ENCODE measurements at regions not wholly inside any gene's neighbourhood (a gene's known extent, or its start where the extent isn't known, plus 50 kb on each side); places are given as distances from the start of the nearest gene placed in this dataset.

DNA sequence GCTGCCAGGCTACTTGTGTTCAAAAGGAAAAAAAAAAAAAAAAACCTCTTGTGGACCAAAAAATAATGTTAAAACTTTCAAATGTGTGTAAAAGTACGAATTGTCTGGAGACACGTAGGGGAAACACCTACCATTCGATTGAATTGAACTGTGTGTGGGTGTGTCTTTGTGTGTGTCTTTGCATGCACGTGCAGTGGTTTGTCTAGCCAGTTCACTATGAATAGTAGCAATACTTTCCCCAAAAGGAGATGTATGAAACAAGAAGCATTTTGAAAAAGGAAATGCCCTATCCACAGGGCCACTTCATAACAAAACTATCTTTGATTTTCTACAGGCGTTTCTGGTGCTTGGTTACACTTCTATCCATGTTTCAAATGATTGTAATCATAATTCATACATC, 186.8 kb downstream of the RPRM start (continued):
- TF ChIP-seq, protein P1, sequence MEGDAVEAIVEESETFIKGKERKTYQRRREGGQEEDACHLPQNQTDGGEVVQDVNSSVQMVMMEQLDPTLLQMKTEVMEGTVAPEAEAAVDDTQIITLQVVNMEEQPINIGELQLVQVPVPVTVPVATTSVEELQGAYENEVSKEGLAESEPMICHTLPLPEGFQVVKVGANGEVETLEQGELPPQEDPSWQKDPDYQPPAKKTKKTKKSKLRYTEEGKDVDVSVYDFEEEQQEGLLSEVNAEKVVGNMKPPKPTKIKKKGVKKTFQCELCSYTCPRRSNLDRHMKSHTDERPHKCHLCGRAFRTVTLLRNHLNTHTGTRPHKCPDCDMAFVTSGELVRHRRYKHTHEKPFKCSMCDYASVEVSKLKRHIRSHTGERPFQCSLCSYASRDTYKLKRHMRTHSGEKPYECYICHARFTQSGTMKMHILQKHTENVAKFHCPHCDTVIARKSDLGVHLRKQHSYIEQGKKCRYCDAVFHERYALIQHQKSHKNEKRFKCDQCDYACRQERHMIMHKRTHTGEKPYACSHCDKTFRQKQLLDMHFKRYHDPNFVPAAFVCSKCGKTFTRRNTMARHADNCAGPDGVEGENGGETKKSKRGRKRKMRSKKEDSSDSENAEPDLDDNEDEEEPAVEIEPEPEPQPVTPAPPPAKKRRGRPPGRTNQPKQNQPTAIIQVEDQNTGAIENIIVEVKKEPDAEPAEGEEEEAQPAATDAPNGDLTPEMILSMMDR (IDR thresholded peaks at IDR 0.05; ENCODE audit: low read depth, low read length, missing input control), result no peak
- TF ChIP-seq NR2F2 (IDR thresholded peaks at IDR 0.05) (no peak), GABPA (IDR thresholded peaks at IDR 0.05 in 1 of 2, conservative IDR thresholded peaks at IDR 0.05 in 1 of 2) (no peak), RAD21 (IDR thresholded peaks at IDR 0.05) (no peak), EGR1 (IDR thresholded peaks at IDR 0.05; ENCODE audit: low read depth in 2 of 2) (no peak), YY1 (IDR thresholded peaks at IDR 0.05) (no peak), JUND (IDR thresholded peaks at IDR 0.05) (no peak), FOXA2 (IDR thresholded peaks at IDR 0.05) (no peak)
- TF ChIP-seq, protein P2, sequence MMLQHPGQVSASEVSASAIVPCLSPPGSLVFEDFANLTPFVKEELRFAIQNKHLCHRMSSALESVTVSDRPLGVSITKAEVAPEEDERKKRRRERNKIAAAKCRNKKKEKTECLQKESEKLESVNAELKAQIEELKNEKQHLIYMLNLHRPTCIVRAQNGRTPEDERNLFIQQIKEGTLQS (IDR thresholded peaks at IDR 0.05), result no peak

DNA sequence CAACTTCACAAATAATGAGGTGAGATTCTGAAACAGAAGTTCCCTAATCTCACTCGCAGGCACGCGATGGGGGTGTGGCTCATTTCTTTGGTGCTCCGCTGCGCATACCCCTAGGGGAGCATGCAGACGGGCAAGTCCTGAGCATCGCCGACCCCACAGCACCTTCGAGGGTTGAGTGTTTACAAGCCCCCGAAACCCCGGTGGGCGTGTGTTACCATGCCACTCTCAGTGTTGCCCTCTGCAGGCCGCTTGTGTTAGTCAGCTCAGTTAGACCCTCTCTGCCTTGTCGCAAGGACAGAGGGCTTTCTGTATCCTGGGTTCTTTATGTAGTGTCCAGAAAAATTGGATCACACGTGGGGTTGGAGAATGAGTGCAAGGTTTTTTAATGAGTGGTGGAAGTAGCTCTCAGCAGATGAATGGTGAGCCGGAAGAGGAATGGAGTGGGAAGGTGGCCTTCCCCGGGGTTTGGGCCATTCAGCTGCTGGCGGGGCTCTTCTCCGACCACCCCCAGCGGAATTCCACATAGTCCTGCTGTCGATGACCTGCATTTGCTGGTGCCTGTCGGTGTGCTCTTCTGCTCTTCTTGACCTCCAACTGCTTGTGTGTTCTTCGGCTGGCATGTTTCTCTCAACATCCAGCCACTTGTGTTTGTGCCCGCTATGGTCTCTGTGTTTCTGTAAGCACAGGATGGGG, 191.3 kb downstream of the RPRM start:
- H3K27ac ChIP-seq (ENCODE audit: low read depth in 1 of 2, low read length in 2 of 2), result no peak overlapping the region
- H3K27me3 ChIP-seq (ENCODE audit: control insufficient read depth in 4 of 4, insufficient read depth in 4 of 4, low read length in 3 of 4), result no peaks in the 10 kb centered on the region
- 45% methylated on average over 24 of the region's 24 CpGs for WGBS
- no peaks in the 10 kb centered on the region for H3K36me3 ChIP-seq (ENCODE audit: control insufficient read depth in 4 of 4, insufficient read depth in 3 of 4, low read depth in 1 of 4, low read length in 3 of 4)
- H3K9me3 ChIP-seq (ENCODE audit: control insufficient read depth in 4 of 4, low read length in 3 of 4), result peaks cover 0 to 5% (median 2%) of the 10 kb centered on the region in 4 donors
- H3K9ac ChIP-seq (ENCODE audit: low read depth in 1 of 2, low read length in 2 of 2), result no peak overlapping the region
- H3K4me1 ChIP-seq (ENCODE audit: control insufficient read depth in 4 of 4, insufficient read depth in 4 of 4, low read length in 3 of 4), result no peaks in the 10 kb centered on the region
- TF ChIP-seq RXRA (IDR thresholded peaks at IDR 0.05), result no peak
- no peak for TF ChIP-seq FOXA2 (IDR thresholded peaks at IDR 0.05)
- no peak for TF ChIP-seq HNF4G (IDR thresholded peaks at IDR 0.05)
- TF ChIP-seq GABPA (IDR thresholded peaks at IDR 0.05 in 1 of 2, conservative IDR thresholded peaks at IDR 0.05 in 1 of 2), result no peak
- TF ChIP-seq EGR1 (IDR thresholded peaks at IDR 0.05; ENCODE audit: low read depth in 2 of 2), result no peak
- no peak for TF ChIP-seq JUND (IDR thresholded peaks at IDR 0.05)
- TF ChIP-seq NR2F2 (IDR thresholded peaks at IDR 0.05), result no peak
- no peak for TF ChIP-seq YY1 (IDR thresholded peaks at IDR 0.05)
- no peak for TF ChIP-seq RAD21 (IDR thresholded peaks at IDR 0.05)
- TF ChIP-seq, protein P3, sequence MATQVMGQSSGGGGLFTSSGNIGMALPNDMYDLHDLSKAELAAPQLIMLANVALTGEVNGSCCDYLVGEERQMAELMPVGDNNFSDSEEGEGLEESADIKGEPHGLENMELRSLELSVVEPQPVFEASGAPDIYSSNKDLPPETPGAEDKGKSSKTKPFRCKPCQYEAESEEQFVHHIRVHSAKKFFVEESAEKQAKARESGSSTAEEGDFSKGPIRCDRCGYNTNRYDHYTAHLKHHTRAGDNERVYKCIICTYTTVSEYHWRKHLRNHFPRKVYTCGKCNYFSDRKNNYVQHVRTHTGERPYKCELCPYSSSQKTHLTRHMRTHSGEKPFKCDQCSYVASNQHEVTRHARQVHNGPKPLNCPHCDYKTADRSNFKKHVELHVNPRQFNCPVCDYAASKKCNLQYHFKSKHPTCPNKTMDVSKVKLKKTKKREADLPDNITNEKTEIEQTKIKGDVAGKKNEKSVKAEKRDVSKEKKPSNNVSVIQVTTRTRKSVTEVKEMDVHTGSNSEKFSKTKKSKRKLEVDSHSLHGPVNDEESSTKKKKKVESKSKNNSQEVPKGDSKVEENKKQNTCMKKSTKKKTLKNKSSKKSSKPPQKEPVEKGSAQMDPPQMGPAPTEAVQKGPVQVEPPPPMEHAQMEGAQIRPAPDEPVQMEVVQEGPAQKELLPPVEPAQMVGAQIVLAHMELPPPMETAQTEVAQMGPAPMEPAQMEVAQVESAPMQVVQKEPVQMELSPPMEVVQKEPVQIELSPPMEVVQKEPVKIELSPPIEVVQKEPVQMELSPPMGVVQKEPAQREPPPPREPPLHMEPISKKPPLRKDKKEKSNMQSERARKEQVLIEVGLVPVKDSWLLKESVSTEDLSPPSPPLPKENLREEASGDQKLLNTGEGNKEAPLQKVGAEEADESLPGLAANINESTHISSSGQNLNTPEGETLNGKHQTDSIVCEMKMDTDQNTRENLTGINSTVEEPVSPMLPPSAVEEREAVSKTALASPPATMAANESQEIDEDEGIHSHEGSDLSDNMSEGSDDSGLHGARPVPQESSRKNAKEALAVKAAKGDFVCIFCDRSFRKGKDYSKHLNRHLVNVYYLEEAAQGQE (IDR thresholded peaks at IDR 0.05), result no peak
- H3K4me3 ChIP-seq (ENCODE audit: low read depth in 1 of 3, low read length in 3 of 3), result no peak overlapping the region
- no peak for DNase-seq (ENCODE audit: low spot score)

- Histone ChIP-seq H3K27ac (ENCODE audit: low read depth in 1 of 2, low read length in 2 of 2) (no peak overlapping the region), H3K36me3 (ENCODE audit: control insufficient read depth in 4 of 4, insufficient read depth in 3 of 4, low read depth in 1 of 4, low read length in 3 of 4) (no peaks in the 10 kb centered on the region), H3K9ac (ENCODE audit: low read depth in 1 of 2, low read length in 2 of 2) (no peak overlapping the region), H3K27me3 (ENCODE audit: control insufficient read depth in 4 of 4, insufficient read depth in 4 of 4, low read length in 3 of 4) (no peaks in the 10 kb centered on the region), H3K9me3 (ENCODE audit: control insufficient read depth in 4 of 4, low read length in 3 of 4) (peaks cover 0 to 3% (median 1%) of the 10 kb centered on the region in 4 donors), H3K4me3 (ENCODE audit: low read depth in 1 of 3, low read length in 3 of 3) (no peak overlapping the region), H3K4me1 (ENCODE audit: control insufficient read depth in 4 of 4, insufficient read depth in 4 of 4, low read length in 3 of 4) (no peaks in the 10 kb centered on the region)
- no peak for DNase-seq (ENCODE audit: low spot score)
- no peak for TF ChIP-seq YY1 (IDR thresholded peaks at IDR 0.05)
- TF ChIP-seq JUND (IDR thresholded peaks at IDR 0.05), result no peak
- TF ChIP-seq RAD21 (IDR thresholded peaks at IDR 0.05), result no peak
- no peak for TF ChIP-seq GABPA (IDR thresholded peaks at IDR 0.05 in 1 of 2, conservative IDR thresholded peaks at IDR 0.05 in 1 of 2)
- TF ChIP-seq FOXA2 (IDR thresholded peaks at IDR 0.05), result no peak
- no peak for TF ChIP-seq RXRA (IDR thresholded peaks at IDR 0.05)
- TF ChIP-seq, protein P4, sequence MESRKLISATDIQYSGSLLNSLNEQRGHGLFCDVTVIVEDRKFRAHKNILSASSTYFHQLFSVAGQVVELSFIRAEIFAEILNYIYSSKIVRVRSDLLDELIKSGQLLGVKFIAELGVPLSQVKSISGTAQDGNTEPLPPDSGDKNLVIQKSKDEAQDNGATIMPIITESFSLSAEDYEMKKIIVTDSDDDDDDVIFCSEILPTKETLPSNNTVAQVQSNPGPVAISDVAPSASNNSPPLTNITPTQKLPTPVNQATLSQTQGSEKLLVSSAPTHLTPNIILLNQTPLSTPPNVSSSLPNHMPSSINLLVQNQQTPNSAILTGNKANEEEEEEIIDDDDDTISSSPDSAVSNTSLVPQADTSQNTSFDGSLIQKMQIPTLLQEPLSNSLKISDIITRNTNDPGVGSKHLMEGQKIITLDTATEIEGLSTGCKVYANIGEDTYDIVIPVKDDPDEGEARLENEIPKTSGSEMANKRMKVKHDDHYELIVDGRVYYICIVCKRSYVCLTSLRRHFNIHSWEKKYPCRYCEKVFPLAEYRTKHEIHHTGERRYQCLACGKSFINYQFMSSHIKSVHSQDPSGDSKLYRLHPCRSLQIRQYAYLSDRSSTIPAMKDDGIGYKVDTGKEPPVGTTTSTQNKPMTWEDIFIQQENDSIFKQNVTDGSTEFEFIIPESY (IDR thresholded peaks at IDR 0.05), result no peak
- TF ChIP-seq SP1 (IDR thresholded peaks at IDR 0.05), result no peak
- TF ChIP-seq, protein P5, sequence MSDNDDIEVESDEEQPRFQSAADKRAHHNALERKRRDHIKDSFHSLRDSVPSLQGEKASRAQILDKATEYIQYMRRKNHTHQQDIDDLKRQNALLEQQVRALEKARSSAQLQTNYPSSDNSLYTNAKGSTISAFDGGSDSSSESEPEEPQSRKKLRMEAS (IDR thresholded peaks at IDR 0.05), result no peak
- no peak for TF ChIP-seq TAF1 (conservative IDR thresholded peaks at IDR 0.05)
- TF ChIP-seq, protein P1 (IDR thresholded peaks at IDR 0.05; ENCODE audit: low read depth, low read length, missing input control), result no peak
- no peak for TF ChIP-seq NR2F2 (IDR thresholded peaks at IDR 0.05)
These were observed 209.6 kb downstream of the RPRM start for GRCh38 chr2:153268941-153269461.

All from liver (tissue), 8 donors.